DND-41 (cell line): ENCODE measurements at regions not wholly inside any gene's neighbourhood (a gene's known extent, or its start where the extent isn't known, plus 50 kb on each side); places are given as distances from the start of the nearest gene placed in this dataset.
A peak's percentile ranks its signal among the peaks of the same experiment; 100 is the strongest.

Experiments
- ATAC-seq: fragments of 200-7000 bp; cut with Tn5 transposase; 3 replicates; pipeline ENCODE4 v1.9.1; 2021; ENCODE audit warnings: low read depth; ENCODE audit not compliant: insufficient read depth
- DNase-seq: peaks from one replicate; pipeline ENCODE4 v3.0.0-alpha.2; 2020
- H2AFZ ChIP-seq: 2 replicates; pipeline ENCODE4 v1.6.0; 2012; ENCODE audit warnings: low read depth, low read length
- H3K27ac ChIP-seq: 2 replicates; pipeline ENCODE4 v1.5.1; 2012; ENCODE audit warnings: low read length, inconsistent platforms
- H3K27me3 ChIP-seq: fragments of 200-600 bp; sonication (generic); 2 replicates; pipeline ENCODE4 v1.6.0; 2012; ENCODE audit warnings: low read length, mild to moderate bottlenecking, inconsistent platforms; ENCODE audit not compliant: insufficient read depth, poor library complexity
- H3K36me3 ChIP-seq: 2 replicates; pipeline ENCODE4 v1.5.1; 2012; ENCODE audit warnings: low read length, inconsistent platforms; ENCODE audit not compliant: insufficient read depth
- H3K4me1 ChIP-seq: 2 replicates; pipeline ENCODE4 v1.5.1; 2012; ENCODE audit warnings: mild to moderate bottlenecking, low read length; ENCODE audit not compliant: insufficient read depth
- H3K4me2 ChIP-seq: 2 replicates; pipeline ENCODE4 v1.6.0; 2012; ENCODE audit warnings: mild to moderate bottlenecking, moderate library complexity, low read length, inconsistent platforms; ENCODE audit not compliant: insufficient read depth
- H3K4me3 ChIP-seq, 2 experiments: fragments of 200-600 bp in 1 of 2; shearing (Covaris generic) in 1 of 2; 2 replicates each; pipeline ENCODE4 v1.5.1; 2012 to 2016; ENCODE audit warnings: inconsistent platforms in 2 of 2, low read length in 2 of 2, mild to moderate bottlenecking in 2 of 2, low read depth in 1 of 2, moderate library complexity in 1 of 2
- H3K79me2 ChIP-seq: 2 replicates; pipeline ENCODE4 v1.6.0; 2012; ENCODE audit warnings: low read length, inconsistent platforms; ENCODE audit not compliant: insufficient read depth
- H3K9ac ChIP-seq: 2 replicates; pipeline ENCODE4 v1.6.0; 2012; ENCODE audit warnings: low read depth, mild to moderate bottlenecking, inconsistent platforms, low read length, moderate library complexity
- H3K9me3 ChIP-seq: 2 replicates; pipeline ENCODE4 v1.5.1; 2012; ENCODE audit warnings: low read length, moderate library complexity, mild to moderate bottlenecking, inconsistent platforms; ENCODE audit not compliant: insufficient read depth, severe bottlenecking
- H4K20me1 ChIP-seq: 2 replicates; pipeline ENCODE4 v1.6.0; 2012; ENCODE audit warnings: low read length; ENCODE audit not compliant: insufficient read depth
- CTCF ChIP-seq: IDR thresholded peaks from 2 replicates; pipeline ENCODE4 v1.5.1; 2012; ENCODE audit warnings: borderline replicate concordance, low read length, moderate library complexity, mild to moderate bottlenecking; ENCODE audit not compliant: poor library complexity, severe bottlenecking; ENCODE audit errors: extremely low read depth
- EZH2 ChIP-seq: IDR thresholded peaks from 3 replicates; pipeline ENCODE4 v1.6.1; 2012; ENCODE audit warnings: borderline replicate concordance, low read depth, mild to moderate bottlenecking, moderate library complexity, low read length, inconsistent platforms; ENCODE audit not compliant: severe bottlenecking

DNA sequence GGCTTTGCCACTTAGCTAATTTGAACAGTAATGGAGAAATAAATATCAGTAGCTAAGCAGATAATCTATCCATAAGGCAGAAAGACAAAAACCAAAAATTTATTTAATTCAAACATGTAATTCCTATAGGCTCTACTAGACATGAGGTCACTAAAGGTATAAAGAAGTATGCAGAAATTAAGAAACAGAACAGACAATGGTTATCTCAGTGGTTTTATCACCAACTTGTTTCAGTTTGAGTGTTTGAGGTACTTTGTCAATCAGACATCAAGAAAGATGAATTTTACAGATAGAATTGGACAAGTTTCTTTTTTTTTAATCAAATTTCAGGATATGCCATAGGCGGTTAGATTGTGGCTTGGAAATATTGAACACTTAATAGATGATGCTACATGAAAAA, 67.4 kb upstream of the ZEB2 start:
- Histone ChIP-seq H3K4me2 (no peak overlapping the region), H3K36me3 (no peaks in the 10 kb centered on the region), H4K20me1 (no peaks in the 10 kb centered on the region), H3K9ac (no peak overlapping the region), H2AFZ (no peak overlapping the region), H3K27me3 (no peaks in the 10 kb centered on the region), H3K4me3 (no peak overlapping the region), H3K9me3 (no peaks in the 10 kb centered on the region), H3K4me1 (peaks cover 18% of the 10 kb centered on the region), H3K27ac (no peak overlapping the region), H3K79me2 (no peaks in the 10 kb centered on the region)
- ATAC-seq: no peak
- TF ChIP-seq CTCF: no peak
- TF ChIP-seq EZH2: no peak
- DNase-seq: no peak

DNA sequence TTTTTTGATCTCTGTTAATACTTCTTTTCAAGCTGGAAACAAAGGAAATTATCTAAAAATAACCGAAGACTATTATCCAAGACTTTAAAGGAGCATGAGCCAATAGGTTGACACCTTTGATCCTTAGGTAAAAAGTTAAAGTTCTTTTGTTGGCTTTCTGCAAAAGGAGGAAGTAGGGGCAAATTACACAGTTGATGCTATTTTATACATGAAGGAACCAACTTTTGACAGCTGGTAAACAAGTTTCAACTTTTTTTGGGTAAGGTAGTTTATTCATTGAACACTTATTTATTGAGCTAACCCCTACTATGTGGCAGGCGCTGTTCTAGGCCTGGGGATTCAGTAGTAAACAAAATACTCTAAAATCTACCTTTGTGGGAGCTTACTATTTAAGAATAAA, 66.6 kb upstream of the ZEB2 start:
- no peaks in the 10 kb centered on the region for H3K36me3 ChIP-seq
- H3K79me2 ChIP-seq: no peaks in the 10 kb centered on the region
- no peaks in the 10 kb centered on the region for H3K9me3 ChIP-seq
- no peaks in the 10 kb centered on the region for H3K27me3 ChIP-seq
- no peak for DNase-seq
- no peak for ATAC-seq
- no peaks in the 10 kb centered on the region for H4K20me1 ChIP-seq
- H3K4me3 ChIP-seq: no peak overlapping the region
- H2AFZ ChIP-seq: no peak overlapping the region
- no peak for TF ChIP-seq EZH2
- no peak for TF ChIP-seq CTCF
- H3K9ac ChIP-seq: no peak overlapping the region
- no peak overlapping the region for H3K4me2 ChIP-seq
- H3K4me1 ChIP-seq: peaks cover 27% of the 10 kb centered on the region
- no peak overlapping the region for H3K27ac ChIP-seq

- Histone ChIP-seq H3K4me2 (no peak overlapping the region), H3K27ac (peak overlapping the region; percentile 91), H3K36me3 (no peaks in the 10 kb centered on the region), H3K4me1 (peaks cover 46% of the 10 kb centered on the region), H3K9ac (no peak overlapping the region), H3K27me3 (no peaks in the 10 kb centered on the region), H4K20me1 (no peaks in the 10 kb centered on the region), H2AFZ (peak overlapping the region; percentile 68), H3K79me2 (no peaks in the 10 kb centered on the region), H3K4me3 (no peak overlapping the region), H3K9me3 (no peaks in the 10 kb centered on the region)
- no peak for TF ChIP-seq CTCF
- no peak for TF ChIP-seq EZH2
- DNase-seq (no peak), ATAC-seq (no peak)
Observed at GRCh38 chr2:144583741-144584453, 64.0 kb upstream of the ZEB2 start.
